ENCODE measurements at regions not wholly inside any gene's neighbourhood (a gene's known extent, or its start where the extent isn't known, plus 50 kb on each side); places are given as distances from the start of the nearest gene placed in this dataset.

DNA sequence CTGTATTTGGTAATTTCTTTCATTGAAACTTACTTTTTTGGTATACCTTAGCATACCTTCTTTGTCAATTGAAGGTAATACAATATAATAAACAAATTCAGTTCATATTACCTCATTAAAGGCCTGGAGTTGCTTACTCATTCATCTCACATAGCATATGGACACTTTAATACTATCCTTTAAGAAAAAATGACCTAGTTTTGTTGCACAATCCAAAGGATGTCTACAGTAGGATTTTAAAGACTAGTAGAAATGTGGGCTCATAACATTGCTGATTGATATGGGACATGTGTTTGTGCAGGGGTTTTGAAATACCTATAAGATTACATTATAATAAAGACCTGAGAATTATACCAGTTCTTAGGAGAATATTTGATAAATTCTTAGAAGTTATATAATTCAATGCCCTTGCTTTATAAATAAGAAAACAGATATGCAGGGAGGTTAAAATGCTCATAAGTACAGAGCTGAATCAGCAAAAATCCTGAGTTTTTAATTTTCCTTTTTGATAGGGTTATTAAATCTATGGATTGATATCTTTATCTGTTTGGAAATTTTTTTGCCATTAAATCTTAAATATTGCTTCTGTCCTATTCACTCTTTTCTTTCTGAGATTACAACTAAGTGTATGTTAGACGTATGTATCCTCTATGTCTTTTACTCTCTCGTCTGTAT is 352.1 kb downstream of the ATP23 start:
- DNase-seq (ENCODE audit: extremely low read depth in 1 of 11, low read depth in 9 of 11, low spot score in 4 of 11): no peak

DNA sequence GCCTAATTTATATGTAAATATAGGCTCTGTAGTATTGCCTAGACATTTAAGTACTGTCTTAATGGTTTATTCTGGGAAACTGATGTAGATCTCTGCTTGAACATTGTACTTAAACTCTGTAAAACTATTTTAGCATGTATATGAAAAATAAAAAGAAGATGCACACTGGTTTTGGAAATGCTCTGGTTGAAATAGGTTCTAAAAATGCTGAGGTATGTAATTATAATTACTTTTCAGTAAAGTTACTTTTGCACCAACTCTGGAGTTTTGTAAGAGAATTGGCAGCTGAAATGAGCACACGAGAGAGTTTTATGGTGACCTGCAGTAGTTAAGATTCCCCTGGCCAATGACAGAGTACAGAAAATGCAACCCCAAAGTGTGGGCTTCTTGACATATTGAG is 353.9 kb downstream of the ATP23 start:
- DNase-seq (ENCODE audit: extremely low read depth in 1 of 11, low read depth in 9 of 11, low spot score in 4 of 11): no peak

GRCh38 chr12:58296863-58297262 is 355.5 kb downstream of the ATP23 start:
- no peak for DNase-seq (ENCODE audit: extremely low read depth in 1 of 11, low read depth in 9 of 11, low spot score in 4 of 11)

DNA sequence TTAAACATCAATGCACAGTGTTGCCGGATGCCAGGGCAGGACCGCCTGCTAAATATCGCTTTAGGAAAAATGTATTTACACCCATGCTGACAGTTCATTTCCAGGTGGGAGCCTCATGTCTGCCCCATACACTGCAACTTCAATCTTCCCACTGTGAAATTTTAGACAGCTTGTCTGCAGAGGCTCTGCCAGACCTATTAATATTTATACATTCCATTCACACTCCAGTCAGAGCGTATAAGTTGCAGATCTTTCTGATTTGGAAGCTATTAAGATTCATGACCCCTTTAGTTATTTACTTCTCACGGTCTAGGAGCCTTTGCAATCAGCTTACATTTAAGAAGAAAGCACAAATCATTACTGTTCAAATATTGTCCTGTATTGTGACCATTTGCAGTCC is 357.4 kb downstream of the ATP23 start:
- DNase-seq (ENCODE audit: extremely low read depth in 1 of 11, low read depth in 9 of 11, low spot score in 4 of 11): peak in 1 of 11 donors; percentile 1

GRCh38 chr12:58299371-58299770 is 358.0 kb downstream of the ATP23 start:
- no peak for DNase-seq (ENCODE audit: extremely low read depth in 1 of 11, low read depth in 9 of 11, low spot score in 4 of 11)

- no peak for DNase-seq (ENCODE audit: extremely low read depth in 1 of 11, low read depth in 9 of 11, low spot score in 4 of 11)
Observed at GRCh38 chr12:58301038-58301729, 359.8 kb downstream of the ATP23 start.

GRCh38 chr12:58301730-58302122 is 360.4 kb downstream of the ATP23 start:
- no peak for DNase-seq (ENCODE audit: extremely low read depth in 1 of 11, low read depth in 9 of 11, low spot score in 4 of 11)

DNA sequence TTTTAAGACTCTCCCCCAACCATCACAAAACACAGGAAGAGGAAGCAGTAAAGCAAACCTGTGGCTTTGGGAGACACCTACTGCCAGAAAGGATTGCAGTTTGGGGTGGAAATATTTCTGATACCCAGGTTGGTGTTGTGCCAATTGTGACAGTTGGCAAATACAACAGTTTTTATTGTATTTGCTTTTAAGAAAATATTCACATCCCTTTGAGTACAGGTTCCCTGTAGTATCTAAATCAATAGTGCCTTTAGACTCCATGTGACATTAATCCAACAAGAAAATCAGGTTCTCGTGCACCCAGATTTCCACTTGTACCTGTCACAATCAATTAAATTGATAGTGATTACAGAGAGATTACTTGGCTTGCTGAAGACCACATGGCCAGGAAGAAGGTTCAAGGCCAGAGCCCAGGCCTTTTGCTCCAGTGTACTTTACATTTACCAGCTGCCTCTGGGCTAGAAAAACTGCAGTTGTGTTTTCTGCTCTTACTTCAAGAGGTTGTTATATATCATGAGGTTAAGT is 361.2 kb downstream of the ATP23 start:
- DNase-seq (ENCODE audit: extremely low read depth in 1 of 11, low read depth in 9 of 11, low spot score in 4 of 11): peak in 1 of 11 donors; percentile 2

DNA sequence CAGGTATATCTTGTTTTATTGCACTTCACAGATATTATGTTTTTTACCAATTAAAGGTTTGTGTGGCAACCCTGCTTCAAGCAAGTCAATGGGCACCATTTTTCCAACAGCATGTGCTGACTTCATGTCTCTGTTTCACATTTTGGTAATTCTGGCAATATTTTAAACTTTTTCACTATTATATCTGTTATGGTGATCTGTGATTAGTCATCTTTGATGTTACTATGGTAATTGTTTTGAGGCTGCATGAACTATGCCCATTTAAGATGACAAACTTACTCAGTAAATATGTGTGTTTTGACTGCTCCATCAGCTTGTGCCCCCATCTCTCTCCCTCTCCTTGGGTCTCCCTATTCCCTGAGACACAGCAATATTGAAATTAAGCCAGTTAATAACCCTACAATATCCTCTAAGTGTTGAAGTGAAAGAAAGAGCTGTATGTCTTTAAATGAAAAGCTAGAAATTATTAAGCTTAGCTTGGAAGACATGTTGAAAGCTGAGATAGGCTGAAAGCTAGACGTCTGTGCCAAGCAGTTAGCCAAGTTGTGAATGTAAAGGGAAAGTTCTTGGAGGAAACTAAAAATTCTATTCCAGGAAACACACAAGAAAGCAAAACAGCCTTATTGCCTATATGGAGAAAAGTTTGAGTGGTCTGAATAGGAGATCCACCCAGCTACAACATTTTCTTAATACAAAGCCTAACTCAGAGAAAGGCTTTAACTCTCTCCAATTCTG is 365.1 kb downstream of the ATP23 start:
- no peak for DNase-seq (ENCODE audit: extremely low read depth in 1 of 11, low read depth in 9 of 11, low spot score in 4 of 11)

DNA sequence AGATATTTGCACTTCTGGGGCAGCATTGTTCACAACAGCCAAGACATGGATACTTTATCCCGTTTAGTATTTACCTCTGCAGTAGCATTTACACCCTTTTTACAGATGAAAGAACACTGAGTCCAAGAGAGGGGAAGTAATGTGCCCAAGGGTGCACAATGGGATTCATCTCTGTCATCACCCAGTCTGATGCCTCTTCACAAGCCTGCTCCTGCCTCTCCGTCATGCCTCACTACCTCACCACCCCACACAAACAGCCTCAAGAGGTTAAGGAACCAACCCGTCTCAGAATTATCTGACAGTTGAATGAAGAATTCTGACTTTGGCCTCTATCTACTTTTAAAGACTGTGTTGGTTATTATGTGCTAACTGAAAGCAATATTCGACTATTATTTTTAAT is 368.4 kb downstream of the ATP23 start:
- no peak for DNase-seq (ENCODE audit: extremely low read depth in 1 of 11, low read depth in 9 of 11, low spot score in 4 of 11)

DNA sequence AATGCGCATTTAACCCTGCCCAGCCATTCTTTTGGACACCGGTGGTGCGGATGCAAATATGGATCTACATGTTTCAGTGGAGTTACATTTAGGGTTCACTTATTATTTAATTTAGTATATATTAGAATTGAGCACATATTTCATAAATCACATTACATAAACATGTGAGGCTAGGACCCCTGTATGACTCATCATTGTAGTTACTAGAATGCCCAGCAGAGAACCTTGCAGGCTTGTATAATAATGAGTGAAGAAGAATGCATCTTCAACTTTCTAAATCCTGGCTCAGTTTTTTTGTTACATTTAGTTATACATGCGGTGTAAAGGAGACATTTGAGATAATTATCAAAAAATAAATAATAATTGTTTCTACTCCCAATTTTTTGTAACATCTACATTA is 369.0 kb downstream of the ATP23 start:
- DNase-seq (ENCODE audit: extremely low read depth in 1 of 11, low read depth in 9 of 11, low spot score in 4 of 11): no peak

DNA sequence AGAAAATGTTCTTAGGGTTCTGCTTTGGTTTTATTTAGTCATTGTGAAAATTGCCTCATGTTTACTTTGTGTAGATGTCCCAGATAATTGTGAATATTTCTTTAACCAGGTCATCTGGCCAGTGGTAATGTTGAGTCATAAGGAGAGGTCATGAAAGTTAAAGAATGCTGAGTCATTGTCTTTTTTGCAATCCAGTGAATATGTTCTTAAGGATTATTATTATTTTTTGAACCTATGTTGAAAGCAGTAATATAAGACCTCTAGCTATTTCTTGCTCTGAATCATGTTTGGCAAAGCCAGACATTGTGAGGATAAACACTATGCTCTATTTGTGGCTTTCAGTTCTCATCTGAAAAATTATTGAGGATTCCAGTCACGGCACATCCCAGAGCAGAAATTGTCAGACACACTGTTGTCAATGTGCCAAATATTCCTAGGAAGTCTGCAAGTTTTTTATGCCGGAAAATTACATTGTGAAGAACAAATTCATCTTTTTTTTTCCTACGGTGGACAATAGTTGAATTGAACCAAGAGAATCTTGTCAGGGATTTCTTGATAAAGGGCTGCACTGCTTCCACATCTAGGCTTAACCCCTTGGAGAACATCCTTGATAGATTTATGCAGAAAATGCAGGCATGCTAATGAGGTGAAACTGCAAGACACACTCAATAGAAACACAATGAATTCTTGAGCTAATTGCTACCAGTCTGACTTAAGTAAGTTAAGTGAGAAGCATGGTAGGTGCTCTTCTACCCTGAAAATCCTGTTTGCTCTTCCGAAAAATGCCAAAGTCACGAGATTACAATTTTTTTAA is 369.6 kb downstream of the ATP23 start:
- DNase-seq (ENCODE audit: extremely low read depth in 1 of 11, low read depth in 9 of 11, low spot score in 4 of 11): no peak

DNA sequence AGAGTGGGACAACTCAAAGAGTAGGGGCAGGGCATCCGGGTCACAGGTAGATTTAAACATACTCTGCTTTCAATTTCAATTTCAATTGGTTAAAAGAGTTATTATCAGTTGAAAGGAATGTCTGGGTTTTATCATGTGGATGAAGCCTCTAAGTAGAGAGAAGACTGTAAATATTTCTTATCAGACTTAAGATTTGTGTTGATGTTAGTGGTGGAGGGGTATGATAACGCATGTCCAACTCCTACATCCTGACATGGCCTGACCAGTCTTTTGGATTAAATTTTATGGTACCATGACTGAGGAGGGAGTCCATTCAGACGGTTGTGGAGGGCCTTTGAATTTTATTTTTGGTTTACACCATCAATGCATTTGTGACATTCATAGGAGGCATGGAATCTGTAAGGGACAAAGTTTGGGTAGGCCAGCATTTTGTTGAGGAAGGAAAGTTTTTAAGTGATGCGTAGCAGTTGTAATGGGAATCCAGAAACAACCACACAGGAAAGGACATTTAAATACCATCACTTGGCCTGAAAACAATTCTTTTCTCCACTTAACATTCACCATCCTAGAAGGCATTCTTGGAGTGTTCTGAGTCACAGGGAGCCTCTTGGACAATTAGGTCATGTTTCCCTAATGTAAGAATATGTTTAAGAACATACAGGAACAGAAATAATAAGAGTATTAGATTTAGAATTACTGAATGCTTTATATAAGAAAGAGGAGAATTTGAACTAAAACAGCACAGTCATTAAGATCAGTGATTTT is 371.9 kb downstream of the ATP23 start:
- DNase-seq (ENCODE audit: extremely low read depth in 1 of 11, low read depth in 9 of 11, low spot score in 4 of 11): no peak

GRCh38 chr12:58314610-58315009 is 373.2 kb downstream of the ATP23 start:
- DNase-seq (ENCODE audit: extremely low read depth in 1 of 11, low read depth in 9 of 11, low spot score in 4 of 11): no peak

GRCh38 chr12:58316926-58317325 is 375.6 kb downstream of the ATP23 start:
- no peak for DNase-seq (ENCODE audit: extremely low read depth in 1 of 11, low read depth in 9 of 11, low spot score in 4 of 11)

GRCh38 chr12:58321414-58321813 is 380.0 kb downstream of the ATP23 start:
- DNase-seq (ENCODE audit: extremely low read depth in 1 of 11, low read depth in 9 of 11, low spot score in 4 of 11): no peak

DNA sequence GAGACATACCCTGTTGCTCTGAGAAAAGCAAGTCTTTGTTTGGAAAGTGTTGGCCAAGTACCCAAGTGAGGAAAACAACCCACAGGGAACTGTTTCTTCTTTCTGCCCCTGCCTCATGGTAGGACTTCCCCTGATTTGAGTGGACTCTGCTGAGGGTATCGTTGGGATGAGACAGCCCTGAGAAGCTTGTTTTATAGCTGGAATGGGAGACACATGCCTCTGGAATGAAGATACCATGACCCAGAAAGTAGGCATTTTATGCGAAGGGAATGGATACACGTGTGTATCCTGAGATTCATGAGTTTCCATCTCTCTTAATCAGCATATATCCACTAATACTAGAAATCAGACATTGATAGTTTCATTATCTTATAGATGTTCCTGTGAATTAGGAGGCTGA is 382.3 kb downstream of the ATP23 start:
- no peak for DNase-seq (ENCODE audit: extremely low read depth in 1 of 11, low read depth in 9 of 11, low spot score in 4 of 11)

DNA sequence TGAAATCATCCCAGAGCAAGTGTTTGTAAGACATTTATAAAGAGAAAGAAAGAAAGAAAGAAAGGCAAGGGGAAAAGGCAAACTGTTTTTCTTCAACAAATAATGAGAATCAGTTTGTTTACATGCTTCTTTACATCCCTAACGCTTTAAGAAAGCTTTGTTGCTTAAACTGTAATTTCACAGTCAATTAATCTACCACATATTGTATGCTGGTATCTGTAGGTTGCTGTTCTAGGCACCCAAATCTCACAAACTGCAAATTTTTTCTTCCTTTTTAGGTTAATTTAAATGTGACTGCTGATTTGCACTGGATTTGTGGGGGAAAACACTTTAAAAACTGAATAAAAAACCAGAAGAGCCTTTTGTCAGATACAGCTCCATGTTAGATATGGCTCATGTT is 384.2 kb downstream of the ATP23 start:
- DNase-seq (ENCODE audit: extremely low read depth in 1 of 11, low read depth in 9 of 11, low spot score in 4 of 11): no peak

GRCh38 chr12:58326534-58326933 is 385.2 kb downstream of the ATP23 start:
- no peak for DNase-seq (ENCODE audit: extremely low read depth in 1 of 11, low read depth in 9 of 11, low spot score in 4 of 11)
